ENCODE measurements at regions not wholly inside any gene's neighbourhood (a gene's known extent, or its start where the extent isn't known, plus 50 kb on each side); places are given as distances from the start of the nearest gene placed in this dataset.

- H3K4me3 ChIP-seq (ENCODE audit: low read depth, low read length) = no peak overlapping the region
- no peak for DNase-seq (ENCODE audit: low read depth)
- no peak for TF ChIP-seq CTCF (IDR thresholded peaks at IDR 0.05; ENCODE audit: insufficient read depth, low read depth, low read length)
These were observed 238.1 kb upstream of the CDH5 start for GRCh38 chr16:66128371-66128770.

GRCh38 chr16:66127459-66128370 is 238.8 kb upstream of the CDH5 start:
- H3K4me3 ChIP-seq (ENCODE audit: low read depth, low read length) = no peak overlapping the region
- no peak for TF ChIP-seq CTCF (IDR thresholded peaks at IDR 0.05; ENCODE audit: insufficient read depth, low read depth, low read length)
- no peak for DNase-seq (ENCODE audit: low read depth)

- DNase-seq (ENCODE audit: low read depth) = peak; percentile 65
- H3K4me3 ChIP-seq (ENCODE audit: low read depth, low read length) = no peak overlapping the region
- no peak for TF ChIP-seq CTCF (IDR thresholded peaks at IDR 0.05; ENCODE audit: insufficient read depth, low read depth, low read length)
These were observed 245.0 kb upstream of the CDH5 start for GRCh38 chr16:66121466-66121865.

GRCh38 chr16:66120656-66121055 is 245.8 kb upstream of the CDH5 start:
- no peak overlapping the region for H3K4me3 ChIP-seq (ENCODE audit: low read depth, low read length)
- TF ChIP-seq CTCF (IDR thresholded peaks at IDR 0.05; ENCODE audit: insufficient read depth, low read depth, low read length) = no peak
- peak; percentile 60 for DNase-seq (ENCODE audit: low read depth)

- TF ChIP-seq CTCF (IDR thresholded peaks at IDR 0.05; ENCODE audit: insufficient read depth, low read depth, low read length) = no peak
- peak; percentile 44 for DNase-seq (ENCODE audit: low read depth)
- no peak overlapping the region for H3K4me3 ChIP-seq (ENCODE audit: low read depth, low read length)
These were observed 250.1 kb upstream of the CDH5 start for GRCh38 chr16:66116163-66117002.

GRCh38 chr16:66115373-66115772 is 251.1 kb upstream of the CDH5 start:
- H3K4me3 ChIP-seq (ENCODE audit: low read depth, low read length) = no peak overlapping the region
- TF ChIP-seq CTCF (IDR thresholded peaks at IDR 0.05; ENCODE audit: insufficient read depth, low read depth, low read length) = peak; percentile 9
- no peak for DNase-seq (ENCODE audit: low read depth)

Measured in fibroblast of villous mesenchyme (primary cell).